ENCODE measurements at regions not wholly inside any gene's neighbourhood (a gene's known extent, or its start where the extent isn't known, plus 50 kb on each side); places are given as distances from the start of the nearest gene placed in this dataset.

GRCh38 chr1:218759795-218760194 is 413.9 kb upstream of the LYPLAL1 start:
- Histone ChIP-seq H2AFZ (ENCODE audit: low read length) (no peak overlapping the region), H3K9me2 (replicated peaks; ENCODE audit: insufficient read depth, low read length) (no peaks in the 10 kb centered on the region), H3K27me3 (replicated peaks; ENCODE audit: insufficient read depth, low read length) (no peaks in the 10 kb centered on the region), H3F3A (ENCODE audit: insufficient read depth, low read length) (no peaks in the 10 kb centered on the region), H3K9ac (ENCODE audit: low read length) (no peak overlapping the region), H3K4me2 (ENCODE audit: low read depth, low read length) (no peak overlapping the region), H3K9me3 (replicated peaks; ENCODE audit: insufficient read depth, low read length) (no peaks in the 10 kb centered on the region), H3K79me2 (ENCODE audit: low read length) (no peaks in the 10 kb centered on the region), H3K27ac (ENCODE audit: low read length) (no peak overlapping the region), H3K36me3 (replicated peaks; ENCODE audit: insufficient read depth, low read length) (no peaks in the 10 kb centered on the region), H3K4me3 (ENCODE audit: low read length) (no peak overlapping the region), H4K20me1 (ENCODE audit: insufficient read depth, low read length) (no peaks in the 10 kb centered on the region), H3K4me1 (ENCODE audit: low read length) (peaks cover 9% of the 10 kb centered on the region)
- no peak for DNase-seq
- TF ChIP-seq EZH2 (optimal IDR thresholded peaks at IDR 0.05; ENCODE audit: low read depth, low read length) (no peak), CTCF (IDR thresholded peaks at IDR 0.05; ENCODE audit: low read length) (no peak), EZH2phosphoT487 (IDR thresholded peaks at IDR 0.05; ENCODE audit: low read length) (no peak)

- no peak for DNase-seq
- Histone ChIP-seq H3K4me3 (ENCODE audit: low read length) (no peak overlapping the region), H3K4me2 (ENCODE audit: low read depth, low read length) (no peak overlapping the region), H3K36me3 (replicated peaks; ENCODE audit: insufficient read depth, low read length) (no peaks in the 10 kb centered on the region), H3K79me2 (ENCODE audit: low read length) (no peaks in the 10 kb centered on the region), H4K20me1 (ENCODE audit: insufficient read depth, low read length) (no peaks in the 10 kb centered on the region), H2AFZ (ENCODE audit: low read length) (no peak overlapping the region), H3K27ac (ENCODE audit: low read length) (no peak overlapping the region), H3K9ac (ENCODE audit: low read length) (no peak overlapping the region), H3K9me2 (replicated peaks; ENCODE audit: insufficient read depth, low read length) (no peaks in the 10 kb centered on the region), H3F3A (ENCODE audit: insufficient read depth, low read length) (no peaks in the 10 kb centered on the region), H3K27me3 (replicated peaks; ENCODE audit: insufficient read depth, low read length) (no peaks in the 10 kb centered on the region), H3K9me3 (replicated peaks; ENCODE audit: insufficient read depth, low read length) (no peaks in the 10 kb centered on the region), H3K4me1 (ENCODE audit: low read length) (peaks cover 6% of the 10 kb centered on the region)
- TF ChIP-seq EZH2 (optimal IDR thresholded peaks at IDR 0.05; ENCODE audit: low read depth, low read length) (no peak), EZH2phosphoT487 (IDR thresholded peaks at IDR 0.05; ENCODE audit: low read length) (no peak), CTCF (IDR thresholded peaks at IDR 0.05; ENCODE audit: low read length) (no peak)
Observed at GRCh38 chr1:218760601-218761570, 412.8 kb upstream of the LYPLAL1 start.

GRCh38 chr1:218763538-218763937 is 410.1 kb upstream of the LYPLAL1 start:
- TF ChIP-seq EZH2phosphoT487 (IDR thresholded peaks at IDR 0.05; ENCODE audit: low read length) (no peak), EZH2 (optimal IDR thresholded peaks at IDR 0.05; ENCODE audit: low read depth, low read length) (no peak), CTCF (IDR thresholded peaks at IDR 0.05; ENCODE audit: low read length) (no peak)
- Histone ChIP-seq H3K4me1 (ENCODE audit: low read length) (peaks cover 6% of the 10 kb centered on the region), H3K4me3 (ENCODE audit: low read length) (0 out of 2 replicates have a peak overlapping the region, but pooled peaks have one; percentile 1), H3K9me2 (replicated peaks; ENCODE audit: insufficient read depth, low read length) (no peaks in the 10 kb centered on the region), H3K27ac (ENCODE audit: low read length) (peak overlapping the region; percentile 16; the same call in 1 of the 2 replicates), H3K4me2 (ENCODE audit: low read depth, low read length) (peak overlapping the region; percentile 39), H3K36me3 (replicated peaks; ENCODE audit: insufficient read depth, low read length) (no peaks in the 10 kb centered on the region), H2AFZ (ENCODE audit: low read length) (no peak overlapping the region), H4K20me1 (ENCODE audit: insufficient read depth, low read length) (no peaks in the 10 kb centered on the region), H3K9ac (ENCODE audit: low read length) (no peak overlapping the region), H3K27me3 (replicated peaks; ENCODE audit: insufficient read depth, low read length) (no peaks in the 10 kb centered on the region), H3K79me2 (ENCODE audit: low read length) (no peaks in the 10 kb centered on the region), H3F3A (ENCODE audit: insufficient read depth, low read length) (no peaks in the 10 kb centered on the region), H3K9me3 (replicated peaks; ENCODE audit: insufficient read depth, low read length) (no peaks in the 10 kb centered on the region)
- DNase-seq, result peak; percentile 15

Data from MM.1S (cell line).